Heart left ventricle (tissue), 13 donors: ENCODE measurements at regions not wholly inside any gene's neighbourhood (a gene's known extent, or its start where the extent isn't known, plus 50 kb on each side); places are given as distances from the start of the nearest gene placed in this dataset.

ENCODE experiments used
- POLR2A ChIP-seq, 2 donors: fragments of 450-650 bp; IDR thresholded peaks; one replicate each; pipeline ENCODE4 v1.6.1; 2017; ENCODE audit warnings: antibody characterized with exemption in 2 of 2, mild to moderate bottlenecking in 2 of 2, moderate library complexity in 2 of 2
- TF ChIP-seq, protein P1 (sequence below), 12 donors: fragments of 200-600 bp; sonication (generic) in 4 of 12; IDR thresholded peaks; one replicate each; pipeline versions ENCODE4 v1.5.0 to v1.8.0; 2018 to 2022; ENCODE audit warnings: antibody characterized with exemption in 12 of 12, mild to moderate bottlenecking in 5 of 12
- donor health status: ischemic (EF 13 %, LVEDD 7.1; RV severe dilation, severe dysfunction).
- donor health status: DM: no; HTN: yes; CAD: no.
- donor health status: DM: no; HTN: no; CAD: no.
- donor health status: ischemic (EF 25% LVEDD 6.9; RV normal size, moderate dysfunction).
- donor health status: ischemic (EF 25% LVEDD 5.7; RV mildly dilated, moderate dysfunction).
- donor health status: ischemic (EF 35%, LVEDD 5.7; RV mildly dilated, moderate dysfunction).
- donor health status: nonischemic (EF 11% LVEDD 7.7; RV severe dilation, severe dysfunction).
- donor health status: DM: yes; HTN: yes; CAD: no.
- donor health status: PGD.
- donor health status: ischemic (EF 29% LVEDD 5.4; RV normal size, mild dysfunction).
- donor health status: nonischemic (EF 23%, LVEDD 6.1; RV moderate dilation, normal function).

DNA sequence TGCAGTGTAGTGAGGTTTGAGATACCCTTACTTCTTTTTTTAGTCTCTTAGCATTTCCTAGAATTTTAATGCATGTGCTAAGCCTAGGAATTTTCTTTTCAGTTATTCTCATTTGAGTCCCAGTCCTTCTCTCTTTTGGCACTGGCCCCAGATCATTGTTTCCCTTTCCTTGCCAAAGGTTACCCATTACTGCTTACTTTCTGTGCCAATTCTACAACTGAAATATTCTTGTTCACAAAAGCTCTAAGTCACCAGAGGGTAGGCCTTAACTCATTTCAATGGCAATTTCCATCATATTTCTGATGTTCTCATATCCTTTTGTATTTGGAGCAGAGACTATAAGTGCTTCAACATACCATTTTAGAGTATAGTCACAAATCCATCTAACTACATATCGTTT, 199.6 kb upstream of the CBLB start:
- TF ChIP-seq POLR2A (IDR thresholded peaks at IDR 0.05), result no peak
- TF ChIP-seq, protein P1, sequence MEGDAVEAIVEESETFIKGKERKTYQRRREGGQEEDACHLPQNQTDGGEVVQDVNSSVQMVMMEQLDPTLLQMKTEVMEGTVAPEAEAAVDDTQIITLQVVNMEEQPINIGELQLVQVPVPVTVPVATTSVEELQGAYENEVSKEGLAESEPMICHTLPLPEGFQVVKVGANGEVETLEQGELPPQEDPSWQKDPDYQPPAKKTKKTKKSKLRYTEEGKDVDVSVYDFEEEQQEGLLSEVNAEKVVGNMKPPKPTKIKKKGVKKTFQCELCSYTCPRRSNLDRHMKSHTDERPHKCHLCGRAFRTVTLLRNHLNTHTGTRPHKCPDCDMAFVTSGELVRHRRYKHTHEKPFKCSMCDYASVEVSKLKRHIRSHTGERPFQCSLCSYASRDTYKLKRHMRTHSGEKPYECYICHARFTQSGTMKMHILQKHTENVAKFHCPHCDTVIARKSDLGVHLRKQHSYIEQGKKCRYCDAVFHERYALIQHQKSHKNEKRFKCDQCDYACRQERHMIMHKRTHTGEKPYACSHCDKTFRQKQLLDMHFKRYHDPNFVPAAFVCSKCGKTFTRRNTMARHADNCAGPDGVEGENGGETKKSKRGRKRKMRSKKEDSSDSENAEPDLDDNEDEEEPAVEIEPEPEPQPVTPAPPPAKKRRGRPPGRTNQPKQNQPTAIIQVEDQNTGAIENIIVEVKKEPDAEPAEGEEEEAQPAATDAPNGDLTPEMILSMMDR (IDR thresholded peaks at IDR 0.05), result no peak
